Mucosa of descending colon (tissue), 3 donors: ENCODE measurements at regions not wholly inside any gene's neighbourhood (a gene's known extent, or its start where the extent isn't known, plus 50 kb on each side); places are given as distances from the start of the nearest gene placed in this dataset.

Experiments used
- ATAC-seq: fragments of 200-7000 bp; cut with Tn5 transposase; one replicate; pipeline ENCODE4 v1.9.1; 2020; ENCODE audit warnings: mild to moderate bottlenecking, moderate library complexity
- DNase-seq, 3 donors: peaks; one replicate each; pipeline ENCODE4 v3.0.0-alpha.2; 2020
- H3K36me3 ChIP-seq: fragments of 200-600 bp; one replicate; pipeline ENCODE4 v1.8.0; 2021; ENCODE audit warnings: low read depth, mild to moderate bottlenecking
- H3K4me1 ChIP-seq: fragments of 200-600 bp; one replicate; pipeline ENCODE4 v1.8.0; 2021; ENCODE audit warnings: low read depth, mild to moderate bottlenecking
- H3K4me3 ChIP-seq: fragments of 200-600 bp; one replicate; pipeline ENCODE4 v1.8.0; 2021; ENCODE audit warnings: mild to moderate bottlenecking
- H3K9me3 ChIP-seq: fragments of 200-600 bp; one replicate; pipeline ENCODE4 v1.8.0; 2021; ENCODE audit warnings: mild to moderate bottlenecking
- intact Hi-C, 2 donors: fragments of 100-400 bp; cut with DNase I in 1 of 2; cut with micrococcal nuclease in 1 of 2; formaldehyde crosslinking; loops; one replicate each; pipeline versions ENCODE4 v1.11.0 to v1.11.1; 2022; cut with DNase I, micrococcal nuclease
- TF ChIP-seq, protein P1 (sequence below): fragments of 200-600 bp; IDR thresholded peaks from one replicate; pipeline ENCODE4 v1.8.0; 2022; ENCODE audit warnings: antibody characterized with exemption, mild to moderate bottlenecking
- donor health status: DM: no; HTN: no; CAD: no; lungs with moderate emphysema.
- donor health status: DM: no; HTN: no; CAD: no.
- donor health status: DM: no; HTN: yes; CAD: no.

DNA sequence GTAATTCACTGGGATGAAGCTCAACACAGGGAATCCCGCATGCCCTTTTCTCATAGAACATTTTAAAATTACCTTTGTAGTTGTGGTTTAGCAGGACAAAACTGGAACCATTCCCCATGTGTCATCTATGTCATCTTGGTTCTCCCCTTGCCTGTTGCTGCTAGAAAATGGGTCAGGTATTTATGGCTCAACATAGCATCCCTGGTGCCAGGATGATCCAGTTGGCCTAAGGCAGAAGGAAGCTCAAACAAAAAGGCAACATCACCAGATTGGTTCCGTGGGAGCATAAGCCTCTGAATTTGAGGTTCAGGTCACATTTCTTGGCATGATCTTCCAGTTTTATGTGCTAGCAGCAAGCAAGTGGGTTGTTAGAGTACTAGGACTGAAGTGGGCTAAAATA is 552.6 kb upstream of the BOD1L1 start:
- intact Hi-C loops, result no loop called here
- no peak overlapping the region for H3K4me3 ChIP-seq
- no peak for DNase-seq
- no peak for ATAC-seq
- no peaks in the 10 kb centered on the region for H3K36me3 ChIP-seq
- H3K9me3 ChIP-seq, result no peaks in the 10 kb centered on the region
- H3K4me1 ChIP-seq, result no peaks in the 10 kb centered on the region
- TF ChIP-seq, protein P1, sequence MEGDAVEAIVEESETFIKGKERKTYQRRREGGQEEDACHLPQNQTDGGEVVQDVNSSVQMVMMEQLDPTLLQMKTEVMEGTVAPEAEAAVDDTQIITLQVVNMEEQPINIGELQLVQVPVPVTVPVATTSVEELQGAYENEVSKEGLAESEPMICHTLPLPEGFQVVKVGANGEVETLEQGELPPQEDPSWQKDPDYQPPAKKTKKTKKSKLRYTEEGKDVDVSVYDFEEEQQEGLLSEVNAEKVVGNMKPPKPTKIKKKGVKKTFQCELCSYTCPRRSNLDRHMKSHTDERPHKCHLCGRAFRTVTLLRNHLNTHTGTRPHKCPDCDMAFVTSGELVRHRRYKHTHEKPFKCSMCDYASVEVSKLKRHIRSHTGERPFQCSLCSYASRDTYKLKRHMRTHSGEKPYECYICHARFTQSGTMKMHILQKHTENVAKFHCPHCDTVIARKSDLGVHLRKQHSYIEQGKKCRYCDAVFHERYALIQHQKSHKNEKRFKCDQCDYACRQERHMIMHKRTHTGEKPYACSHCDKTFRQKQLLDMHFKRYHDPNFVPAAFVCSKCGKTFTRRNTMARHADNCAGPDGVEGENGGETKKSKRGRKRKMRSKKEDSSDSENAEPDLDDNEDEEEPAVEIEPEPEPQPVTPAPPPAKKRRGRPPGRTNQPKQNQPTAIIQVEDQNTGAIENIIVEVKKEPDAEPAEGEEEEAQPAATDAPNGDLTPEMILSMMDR, result no peak

DNA sequence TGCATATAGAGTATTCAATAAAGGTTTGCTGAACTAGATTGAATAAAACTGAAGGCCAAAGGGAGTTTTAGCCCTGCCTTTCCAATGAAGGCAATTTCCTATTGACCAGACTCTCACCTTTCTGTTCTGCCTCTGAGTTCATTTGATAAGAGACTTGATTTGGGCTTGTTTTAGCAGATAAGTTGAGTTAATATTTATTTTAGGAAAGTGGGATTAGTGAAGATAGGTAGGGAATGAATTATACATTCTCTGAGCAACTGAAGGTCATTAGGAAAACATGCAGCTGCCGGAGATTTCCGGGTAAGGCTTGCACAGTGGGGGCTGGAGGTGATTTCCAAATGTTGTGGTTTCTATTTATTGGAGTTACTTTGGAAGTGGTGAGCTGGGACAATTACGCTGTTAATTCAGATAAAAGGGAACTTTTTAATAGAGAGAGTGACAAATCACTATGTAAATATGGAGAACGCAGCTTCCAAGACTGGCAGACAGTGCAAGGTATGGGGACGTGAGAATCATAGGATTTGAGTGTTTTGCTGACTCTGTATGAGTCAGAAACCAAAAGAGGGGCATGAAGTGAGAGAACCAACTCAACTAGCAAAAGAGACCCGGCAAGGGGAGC is 553.6 kb upstream of the BOD1L1 start:
- Histone ChIP-seq H3K36me3 (no peaks in the 10 kb centered on the region), H3K9me3 (no peaks in the 10 kb centered on the region), H3K4me3 (no peak overlapping the region), H3K4me1 (no peaks in the 10 kb centered on the region)
- ATAC-seq (no peak), DNase-seq (no peak)
- intact Hi-C loops, result no loop called here
- TF ChIP-seq, protein P1, result no peak

DNA sequence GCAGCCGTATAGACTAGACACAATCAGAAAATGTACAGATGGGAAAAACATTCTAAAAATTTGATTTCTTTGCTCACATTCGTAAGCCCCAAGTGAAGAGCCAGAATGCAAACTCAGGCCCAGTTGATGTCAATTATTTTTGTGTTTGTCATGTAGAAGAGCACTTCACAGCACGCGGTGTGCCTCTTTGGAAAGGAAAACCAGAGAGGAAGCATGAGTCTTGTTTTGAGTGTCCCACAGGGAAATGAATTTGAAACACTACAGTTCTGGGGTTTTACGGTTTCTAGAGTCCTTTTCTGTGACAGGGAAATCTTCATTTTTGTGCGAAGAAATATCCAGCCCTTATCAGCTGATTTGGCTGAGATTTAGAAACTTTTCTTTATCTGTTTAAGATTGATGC is 554.6 kb upstream of the BOD1L1 start:
- intact Hi-C loops, result no loop called here
- H3K9me3 ChIP-seq, result no peaks in the 10 kb centered on the region
- no peak for ATAC-seq
- DNase-seq, result no peak
- H3K36me3 ChIP-seq, result no peaks in the 10 kb centered on the region
- H3K4me1 ChIP-seq, result no peaks in the 10 kb centered on the region
- TF ChIP-seq, protein P1, result no peak
- no peak overlapping the region for H3K4me3 ChIP-seq

DNA sequence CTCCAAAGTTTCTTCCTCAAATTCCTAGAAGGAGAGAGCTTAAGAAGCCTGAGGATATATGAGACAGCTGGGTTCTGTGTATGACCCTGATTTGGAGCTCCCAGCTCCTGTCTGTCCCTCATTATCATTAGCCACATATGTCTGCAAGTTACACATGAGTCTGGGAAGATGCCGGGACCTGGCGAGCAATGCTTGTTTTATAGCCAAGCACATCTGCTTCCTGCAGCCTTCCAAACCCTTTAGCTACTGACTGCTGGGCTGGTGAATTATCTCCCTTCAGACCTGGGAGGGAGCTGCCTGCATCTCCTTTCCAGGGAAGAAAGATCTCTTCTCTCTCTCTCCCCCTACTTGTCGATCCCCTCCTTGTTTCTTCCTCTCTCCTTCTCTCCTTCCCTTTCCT is 556.7 kb upstream of the BOD1L1 start:
- TF ChIP-seq, protein P1, result no peak
- ATAC-seq, result no peak
- Histone ChIP-seq H3K9me3 (no peaks in the 10 kb centered on the region), H3K4me3 (no peak overlapping the region), H3K36me3 (no peaks in the 10 kb centered on the region), H3K4me1 (no peaks in the 10 kb centered on the region)
- no peak for DNase-seq
- intact Hi-C loops, result no loop called here

DNA sequence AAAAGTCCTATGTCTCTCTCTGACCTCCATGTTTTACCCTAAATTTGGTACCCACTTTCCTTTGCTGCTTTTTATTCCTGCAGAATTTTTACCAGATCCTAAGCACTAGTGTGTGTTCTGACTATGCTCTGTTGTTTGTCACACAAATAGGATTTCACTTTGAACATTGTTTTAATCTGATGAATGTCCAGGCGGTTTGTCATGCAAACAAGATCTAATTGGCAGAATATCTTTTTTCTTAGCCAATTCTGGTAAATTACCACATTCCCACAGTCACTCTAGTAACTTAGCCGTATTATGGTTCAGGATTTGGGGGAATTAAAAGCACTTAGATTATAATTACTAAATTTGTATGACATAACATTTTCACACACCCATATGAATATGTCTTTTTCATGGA is 557.2 kb upstream of the BOD1L1 start:
- no peaks in the 10 kb centered on the region for H3K4me1 ChIP-seq
- DNase-seq (no peak), ATAC-seq (no peak)
- H3K36me3 ChIP-seq, result no peaks in the 10 kb centered on the region
- no peaks in the 10 kb centered on the region for H3K9me3 ChIP-seq
- intact Hi-C loops, result no loop called here
- TF ChIP-seq, protein P1, result no peak
- H3K4me3 ChIP-seq, result no peak overlapping the region

DNA sequence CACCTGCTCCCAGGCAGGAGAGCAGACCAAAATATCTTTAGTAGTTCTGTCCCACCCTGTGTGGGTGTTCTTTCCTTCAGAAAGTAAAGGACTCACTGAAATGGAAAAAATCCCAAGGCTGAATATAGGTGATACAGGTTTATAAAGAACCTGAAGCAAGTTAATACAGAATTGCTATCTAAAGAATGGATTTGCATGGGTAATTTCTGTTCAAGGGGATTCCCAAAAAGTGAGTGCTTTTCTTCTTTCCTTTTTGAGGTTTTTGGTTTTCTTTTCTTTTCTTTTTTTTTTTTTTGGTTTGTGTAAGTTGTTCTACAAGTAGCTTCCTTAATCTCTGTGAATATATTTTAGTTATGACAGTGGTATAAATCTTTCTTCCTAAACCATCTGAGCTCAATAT is 560.7 kb upstream of the BOD1L1 start:
- TF ChIP-seq, protein P1, result no peak
- intact Hi-C loops, result no loop called here
- ATAC-seq, result no peak

More for the DNA sequence above, 560.7 kb upstream of the BOD1L1 start:
- H3K36me3 ChIP-seq, result no peaks in the 10 kb centered on the region
- no peak for DNase-seq
- no peak overlapping the region for H3K4me3 ChIP-seq
- H3K4me1 ChIP-seq, result no peaks in the 10 kb centered on the region
- no peaks in the 10 kb centered on the region for H3K9me3 ChIP-seq
